Vagina (tissue), 2 donors: ENCODE measurements at regions not wholly inside any gene's neighbourhood (a gene's known extent, or its start where the extent isn't known, plus 50 kb on each side); places are given as distances from the start of the nearest gene placed in this dataset.

Experiments
- DNase-seq, 2 donors: peaks; one replicate each; pipeline ENCODE4 v3.0.0-alpha.2; 2017; ENCODE audit errors: extremely low spot score in 2 of 2
- H3K27ac ChIP-seq: fragments of 200-600 bp; sonication (generic); one replicate; pipeline ENCODE4 v1.5.1; 2019
- H3K27me3 ChIP-seq: fragments of 200-600 bp; sonication (generic); one replicate; pipeline ENCODE4 v1.5.1; 2019
- H3K36me3 ChIP-seq, 2 donors: fragments of 200-600 bp; sonication (generic); one replicate each; pipeline ENCODE4 v1.5.1; 2017 to 2019
- H3K4me1 ChIP-seq: fragments of 200-600 bp; sonication (generic); one replicate; pipeline ENCODE4 v1.5.1; 2019
- H3K4me3 ChIP-seq, 2 donors: fragments of 200-600 bp; sonication (generic); 1 replicate in 1 of 2; 2 replicates in 1 of 2; pipeline ENCODE4 v1.5.1; 2016 to 2019
- H3K9me3 ChIP-seq: fragments of 200-600 bp; sonication (generic); one replicate; pipeline ENCODE4 v1.5.1; 2019
- CTCF ChIP-seq, 3 experiments: fragments of 450-650 bp in 2 of 3; fragments of 200-600 bp in 1 of 3; sonication (generic) in 1 of 3; IDR thresholded peaks; one replicate each; pipeline ENCODE4 v1.5.1; 2017 to 2019; ENCODE audit warnings: antibody characterized with exemption in 3 of 3, mild to moderate bottlenecking in 2 of 3, moderate library complexity in 2 of 3
- POLR2A ChIP-seq, 2 donors: fragments of 450-650 bp; IDR thresholded peaks; one replicate each; pipeline ENCODE4 v1.6.1; 2017; ENCODE audit warnings: antibody characterized with exemption in 2 of 2, mild to moderate bottlenecking in 2 of 2, moderate library complexity in 2 of 2
- POLR2AphosphoS5 ChIP-seq, 2 donors: sonication (generic); formaldehyde crosslinking; IDR thresholded peaks; one replicate each; pipeline ENCODE4 v1.9.0; 2017; ENCODE audit warnings: antibody characterized with exemption in 2 of 2, mild to moderate bottlenecking in 2 of 2, low read depth in 1 of 2; ENCODE audit not compliant: insufficient read depth in 1 of 2
- intact Hi-C: fragments of 100-400 bp; cut with DNase I; formaldehyde crosslinking; loops from one replicate; pipeline ENCODE4 v1.15.1; 2023

- no peaks in the 10 kb centered on the region for H3K9me3 ChIP-seq
- intact Hi-C loops = no loop called here
- no peaks in the 10 kb centered on the region for H3K36me3 ChIP-seq
- H3K27me3 ChIP-seq = no peaks in the 10 kb centered on the region
- H3K4me1 ChIP-seq = peaks cover 16% of the 10 kb centered on the region
- TF ChIP-seq POLR2A (IDR thresholded peaks at IDR 0.05) = no peak
- no peak overlapping the region for H3K4me3 ChIP-seq
- H3K27ac ChIP-seq = no peak overlapping the region
- DNase-seq = no peak
Measured at GRCh38 chr2:239811806-239812560, 213.2 kb downstream of the NDUFA10 start.

DNA sequence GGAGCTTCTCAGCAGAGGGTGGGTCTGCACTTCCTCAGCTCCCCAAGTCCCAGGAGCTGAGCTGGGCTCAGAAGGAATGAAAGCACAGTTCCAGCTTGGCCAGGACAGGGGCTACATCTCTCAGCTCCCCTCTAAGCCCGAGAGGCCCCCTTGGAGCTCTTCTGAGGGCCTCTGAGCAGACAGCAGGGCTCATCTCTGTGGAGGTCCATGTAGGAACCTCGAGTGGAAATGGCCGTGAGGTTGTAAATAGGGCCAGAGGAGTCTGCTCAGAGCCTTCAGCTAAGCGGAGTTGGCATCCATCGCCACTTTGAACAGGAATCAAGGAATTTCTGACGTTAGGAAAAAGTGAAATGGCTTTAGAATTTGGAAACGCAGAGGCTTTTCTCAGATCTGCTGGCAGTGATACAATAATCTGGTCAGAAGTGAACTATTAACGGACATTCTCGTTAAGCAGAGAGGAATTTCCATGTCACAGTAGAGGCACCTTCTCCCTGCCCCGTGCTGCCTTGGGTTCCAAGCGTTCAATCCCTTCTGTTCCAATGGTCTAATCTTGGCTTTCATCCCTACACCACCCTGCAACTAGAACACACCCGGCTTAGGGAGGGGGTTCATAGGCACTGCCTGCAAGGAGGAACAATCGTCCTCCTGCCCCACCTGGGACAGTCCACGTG lies 213.9 kb downstream of the NDUFA10 start:
- Histone ChIP-seq H3K27me3 (no peaks in the 10 kb centered on the region), H3K27ac (no peak overlapping the region), H3K4me3 (no peak overlapping the region), H3K36me3 (no peaks in the 10 kb centered on the region), H3K9me3 (no peaks in the 10 kb centered on the region), H3K4me1 (peaks cover 16% of the 10 kb centered on the region)
- TF ChIP-seq POLR2AphosphoS5 (IDR thresholded peaks at IDR 0.05; ENCODE audit: insufficient read depth in 1 of 2, low read depth in 1 of 2) (no peak), CTCF (IDR thresholded peaks at IDR 0.05) (no peak), POLR2A (IDR thresholded peaks at IDR 0.05) (no peak)
- intact Hi-C loops = no loop called here
- no peak for DNase-seq

GRCh38 chr2:239809391-239809790 lies 215.8 kb downstream of the NDUFA10 start:
- H3K27ac ChIP-seq = no peak overlapping the region
- DNase-seq = no peak
- H3K36me3 ChIP-seq = no peaks in the 10 kb centered on the region
- no peaks in the 10 kb centered on the region for H3K27me3 ChIP-seq
- intact Hi-C loops = no loop called here
- H3K4me1 ChIP-seq = peaks cover 8% of the 10 kb centered on the region
- H3K9me3 ChIP-seq = no peaks in the 10 kb centered on the region
- TF ChIP-seq CTCF (IDR thresholded peaks at IDR 0.05) (no peak), POLR2A (IDR thresholded peaks at IDR 0.05) (no peak), POLR2AphosphoS5 (IDR thresholded peaks at IDR 0.05; ENCODE audit: insufficient read depth in 1 of 2, low read depth in 1 of 2) (no peak)
- H3K4me3 ChIP-seq = no peak overlapping the region

DNA sequence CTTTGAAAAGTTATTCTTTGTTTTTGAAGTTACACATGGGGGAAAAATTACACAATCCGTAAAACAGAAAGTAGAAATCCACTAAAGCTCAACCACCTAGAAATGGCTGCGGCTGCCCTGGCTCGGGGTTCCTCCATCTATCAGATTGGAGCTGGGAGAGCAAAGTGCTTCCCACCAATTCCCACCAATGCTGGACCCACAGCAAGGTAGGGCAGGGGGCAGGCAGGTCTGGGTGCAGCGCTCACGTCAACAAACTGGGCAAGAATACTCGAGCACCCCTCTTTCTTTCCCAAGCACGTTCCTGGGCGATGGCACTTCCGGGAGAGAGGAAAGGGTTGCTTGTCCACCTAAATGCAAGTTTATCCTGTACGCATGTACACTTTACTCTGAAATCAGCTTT lies 217.6 kb downstream of the NDUFA10 start:
- intact Hi-C loops = no loop called here
- peak; percentile 54 to 67 for DNase-seq
- H3K4me3 ChIP-seq = no peak overlapping the region
- H3K4me1 ChIP-seq = no peaks in the 10 kb centered on the region
- H3K27me3 ChIP-seq = no peaks in the 10 kb centered on the region
- no peak for TF ChIP-seq POLR2AphosphoS5 (IDR thresholded peaks at IDR 0.05; ENCODE audit: insufficient read depth in 1 of 2, low read depth in 1 of 2)
- no peak overlapping the region for H3K27ac ChIP-seq
- H3K36me3 ChIP-seq = no peaks in the 10 kb centered on the region
- H3K9me3 ChIP-seq = no peaks in the 10 kb centered on the region

DNA sequence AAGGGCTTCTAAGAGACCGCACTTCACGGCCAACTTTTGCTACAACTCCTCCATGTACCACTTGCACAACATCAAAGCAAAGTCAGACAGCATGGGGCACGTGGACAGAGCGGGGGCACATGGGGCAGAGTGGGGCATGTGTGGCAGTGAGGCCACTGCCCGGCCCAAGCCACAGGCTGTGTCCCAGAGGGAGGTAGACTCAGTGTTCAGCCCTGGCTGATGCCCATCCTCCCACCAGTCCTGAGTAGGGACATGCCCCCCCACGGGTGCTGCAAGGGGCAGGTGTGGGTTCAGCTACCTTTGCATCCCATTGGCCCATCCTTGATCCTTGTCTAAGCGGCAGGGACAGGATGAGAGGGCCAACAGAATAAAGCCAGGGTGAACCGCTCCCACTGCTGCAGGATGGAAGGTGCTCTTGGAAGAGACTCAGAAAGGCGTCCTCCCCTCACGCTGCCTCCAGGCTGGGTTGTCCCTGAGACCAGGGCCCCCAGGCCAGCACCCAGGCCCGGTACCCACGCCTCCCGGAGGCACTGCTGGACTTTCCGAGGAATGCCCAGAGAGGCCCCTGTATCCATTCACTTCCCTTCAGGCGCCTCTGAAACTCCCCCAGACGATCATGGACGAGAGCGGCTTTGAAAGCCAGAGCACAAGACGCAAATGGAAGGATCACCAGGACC lies 218.2 kb downstream of the NDUFA10 start:
- no peaks in the 10 kb centered on the region for H3K9me3 ChIP-seq
- no peaks in the 10 kb centered on the region for H3K27me3 ChIP-seq
- H3K4me1 ChIP-seq = no peaks in the 10 kb centered on the region
- H3K27ac ChIP-seq = no peak overlapping the region
- no peaks in the 10 kb centered on the region for H3K36me3 ChIP-seq
- intact Hi-C loops = no loop called here
- no peak overlapping the region for H3K4me3 ChIP-seq
- DNase-seq = peak; percentile 64 to 67
- TF ChIP-seq CTCF (IDR thresholded peaks at IDR 0.05) = no peak
- no peak for TF ChIP-seq POLR2A (IDR thresholded peaks at IDR 0.05)
- no peak for TF ChIP-seq POLR2AphosphoS5 (IDR thresholded peaks at IDR 0.05; ENCODE audit: insufficient read depth in 1 of 2, low read depth in 1 of 2)
